Choroid plexus epithelial cell (primary cell): ENCODE measurements at regions not wholly inside any gene's neighbourhood (a gene's known extent, or its start where the extent isn't known, plus 50 kb on each side); places are given as distances from the start of the nearest gene placed in this dataset.

Source experiments
- DNase-seq: peaks from one replicate; pipeline ENCODE4 v3.0.0-alpha.2; 2010; ENCODE audit warnings: low read depth
- H3K4me3 ChIP-seq: 2 replicates; pipeline ENCODE4 v1.5.1; 2011; ENCODE audit warnings: low read depth, mild to moderate bottlenecking, control low read depth, low read length, moderate library complexity
- CTCF ChIP-seq: conservative IDR thresholded peaks from 2 replicates; pipeline ENCODE4 v1.5.1; 2011; ENCODE audit warnings: low read depth, mild to moderate bottlenecking, control low read depth, inconsistent platforms, low read length, moderate library complexity

- H3K4me3 ChIP-seq, result no peak overlapping the region
- DNase-seq, result peak; percentile 39
- no peak for TF ChIP-seq CTCF
These were observed 101.2 kb upstream of the SEC61G start for GRCh38 chr7:54860003-54860775.

GRCh38 chr7:54860843-54861242 lies 101.8 kb upstream of the SEC61G start:
- no peak for DNase-seq
- no peak for TF ChIP-seq CTCF

GRCh38 chr7:54864663-54865062 lies 105.7 kb upstream of the SEC61G start:
- no peak for TF ChIP-seq CTCF
- H3K4me3 ChIP-seq, result no peak overlapping the region
- DNase-seq, result no peak

More at GRCh38 chr7:54860843-54861242, 101.8 kb upstream of the SEC61G start:
- H3K4me3 ChIP-seq, result no peak overlapping the region

- no peak for TF ChIP-seq CTCF
- no peak overlapping the region for H3K4me3 ChIP-seq
- no peak for DNase-seq
These were observed 110.5 kb upstream of the SEC61G start for GRCh38 chr7:54869523-54869922.

GRCh38 chr7:54874804-54875203 lies 115.8 kb upstream of the SEC61G start:
- H3K4me3 ChIP-seq, result no peak overlapping the region
- no peak for TF ChIP-seq CTCF
- peak; percentile 22 for DNase-seq

GRCh38 chr7:54877683-54878082 lies 118.7 kb upstream of the SEC61G start:
- DNase-seq, result peak; percentile 51

More at GRCh38 chr7:54877683-54878082, 118.7 kb upstream of the SEC61G start:
- no peak overlapping the region for H3K4me3 ChIP-seq
- peak; percentile 35 for TF ChIP-seq CTCF
